ENCODE measurements at regions not wholly inside any gene's neighbourhood (a gene's known extent, or its start where the extent isn't known, plus 50 kb on each side); places are given as distances from the start of the nearest gene placed in this dataset.

DNA sequence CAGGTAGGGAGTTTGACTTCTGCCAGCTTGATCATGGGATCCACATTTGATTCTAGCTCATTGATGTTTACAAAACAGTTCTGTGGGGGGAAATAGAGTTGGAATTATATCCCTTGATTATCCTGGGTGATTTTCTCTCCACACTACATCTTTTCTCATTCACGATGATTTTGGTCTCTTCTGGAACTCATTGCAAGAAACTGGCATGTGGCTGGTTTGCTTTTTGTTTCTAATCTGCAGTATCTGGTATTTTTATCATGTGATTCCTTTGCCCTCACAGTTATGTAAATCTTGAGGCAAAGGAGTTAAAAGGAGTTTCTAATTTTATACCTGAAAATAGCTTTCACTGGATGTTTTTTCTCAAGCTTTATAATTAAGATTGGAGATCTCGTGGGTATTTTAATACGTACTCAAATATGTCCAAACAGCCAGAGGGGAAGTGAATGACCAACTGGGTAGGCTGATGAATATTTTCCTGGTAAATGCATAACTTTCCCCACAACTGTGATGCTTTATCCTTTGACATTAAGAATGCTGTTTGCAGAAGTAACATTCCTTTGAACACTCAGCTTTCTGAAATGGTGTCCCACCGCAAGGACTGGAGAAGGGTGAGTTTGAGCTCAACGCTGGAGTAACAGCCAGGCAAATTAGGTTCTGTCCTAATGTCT, 502.9 kb upstream of the ZEB2 start:
- H3K27ac ChIP-seq (replicated peaks): no peak overlapping the region
- TF ChIP-seq POLR2AphosphoS5 (IDR thresholded peaks at IDR 0.05; ENCODE audit: low read depth) (no peak), GABPA (IDR thresholded peaks at IDR 0.05; ENCODE audit: low read depth) (no peak)
- TF ChIP-seq, protein P1, sequence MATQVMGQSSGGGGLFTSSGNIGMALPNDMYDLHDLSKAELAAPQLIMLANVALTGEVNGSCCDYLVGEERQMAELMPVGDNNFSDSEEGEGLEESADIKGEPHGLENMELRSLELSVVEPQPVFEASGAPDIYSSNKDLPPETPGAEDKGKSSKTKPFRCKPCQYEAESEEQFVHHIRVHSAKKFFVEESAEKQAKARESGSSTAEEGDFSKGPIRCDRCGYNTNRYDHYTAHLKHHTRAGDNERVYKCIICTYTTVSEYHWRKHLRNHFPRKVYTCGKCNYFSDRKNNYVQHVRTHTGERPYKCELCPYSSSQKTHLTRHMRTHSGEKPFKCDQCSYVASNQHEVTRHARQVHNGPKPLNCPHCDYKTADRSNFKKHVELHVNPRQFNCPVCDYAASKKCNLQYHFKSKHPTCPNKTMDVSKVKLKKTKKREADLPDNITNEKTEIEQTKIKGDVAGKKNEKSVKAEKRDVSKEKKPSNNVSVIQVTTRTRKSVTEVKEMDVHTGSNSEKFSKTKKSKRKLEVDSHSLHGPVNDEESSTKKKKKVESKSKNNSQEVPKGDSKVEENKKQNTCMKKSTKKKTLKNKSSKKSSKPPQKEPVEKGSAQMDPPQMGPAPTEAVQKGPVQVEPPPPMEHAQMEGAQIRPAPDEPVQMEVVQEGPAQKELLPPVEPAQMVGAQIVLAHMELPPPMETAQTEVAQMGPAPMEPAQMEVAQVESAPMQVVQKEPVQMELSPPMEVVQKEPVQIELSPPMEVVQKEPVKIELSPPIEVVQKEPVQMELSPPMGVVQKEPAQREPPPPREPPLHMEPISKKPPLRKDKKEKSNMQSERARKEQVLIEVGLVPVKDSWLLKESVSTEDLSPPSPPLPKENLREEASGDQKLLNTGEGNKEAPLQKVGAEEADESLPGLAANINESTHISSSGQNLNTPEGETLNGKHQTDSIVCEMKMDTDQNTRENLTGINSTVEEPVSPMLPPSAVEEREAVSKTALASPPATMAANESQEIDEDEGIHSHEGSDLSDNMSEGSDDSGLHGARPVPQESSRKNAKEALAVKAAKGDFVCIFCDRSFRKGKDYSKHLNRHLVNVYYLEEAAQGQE (IDR thresholded peaks at IDR 0.05; ENCODE audit: insufficient replicate concordance, low read depth): no peak
- no peak for DNase-seq (ENCODE audit: low read depth in 1 of 2, low spot score in 1 of 2)
- H3K4me3 ChIP-seq (replicated peaks; ENCODE audit: insufficient read depth, low read length): no peak overlapping the region
- no peaks in the 10 kb centered on the region for H3K27me3 ChIP-seq (ENCODE audit: insufficient read depth, poor library complexity, severe bottlenecking)

DNA sequence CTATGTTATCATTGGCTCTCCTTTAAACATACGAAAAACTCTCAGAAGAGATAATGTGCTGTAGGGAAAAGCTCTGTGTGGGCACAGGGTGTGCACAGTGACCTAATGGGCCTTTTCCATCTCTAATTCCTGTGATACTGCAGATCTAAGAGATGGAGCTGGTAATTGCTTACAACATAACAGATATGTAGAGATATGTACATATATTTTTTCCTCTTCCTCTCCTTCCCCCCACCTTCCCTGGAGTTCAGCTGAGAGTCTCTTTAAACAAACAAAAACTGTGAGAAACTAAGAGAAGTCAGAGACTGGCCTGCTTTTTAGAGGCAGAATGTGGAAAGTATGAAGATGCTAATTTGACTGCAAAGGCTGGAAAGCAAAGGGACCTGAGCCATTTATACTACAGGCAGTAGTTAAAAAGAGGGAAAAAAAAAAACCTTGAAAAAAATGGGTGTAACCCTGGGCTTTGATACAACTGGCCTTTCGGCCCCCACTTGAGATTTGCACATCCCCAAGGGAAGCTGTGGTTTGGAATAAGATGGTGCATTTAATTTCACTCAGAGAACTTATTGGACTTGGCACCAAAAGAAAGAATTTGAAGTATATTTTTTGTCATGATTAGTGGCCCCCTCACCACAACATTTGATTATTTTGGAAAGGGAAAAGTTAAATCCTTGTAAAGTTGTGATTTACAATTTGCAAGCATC, 502.2 kb upstream of the ZEB2 start:
- TF ChIP-seq SPI1 (IDR thresholded peaks at IDR 0.05; ENCODE audit: borderline replicate concordance, low read depth) (no peak), POLR2AphosphoS5 (IDR thresholded peaks at IDR 0.05; ENCODE audit: low read depth) (no peak), GABPA (IDR thresholded peaks at IDR 0.05; ENCODE audit: low read depth) (no peak)
- TF ChIP-seq, protein P2, sequence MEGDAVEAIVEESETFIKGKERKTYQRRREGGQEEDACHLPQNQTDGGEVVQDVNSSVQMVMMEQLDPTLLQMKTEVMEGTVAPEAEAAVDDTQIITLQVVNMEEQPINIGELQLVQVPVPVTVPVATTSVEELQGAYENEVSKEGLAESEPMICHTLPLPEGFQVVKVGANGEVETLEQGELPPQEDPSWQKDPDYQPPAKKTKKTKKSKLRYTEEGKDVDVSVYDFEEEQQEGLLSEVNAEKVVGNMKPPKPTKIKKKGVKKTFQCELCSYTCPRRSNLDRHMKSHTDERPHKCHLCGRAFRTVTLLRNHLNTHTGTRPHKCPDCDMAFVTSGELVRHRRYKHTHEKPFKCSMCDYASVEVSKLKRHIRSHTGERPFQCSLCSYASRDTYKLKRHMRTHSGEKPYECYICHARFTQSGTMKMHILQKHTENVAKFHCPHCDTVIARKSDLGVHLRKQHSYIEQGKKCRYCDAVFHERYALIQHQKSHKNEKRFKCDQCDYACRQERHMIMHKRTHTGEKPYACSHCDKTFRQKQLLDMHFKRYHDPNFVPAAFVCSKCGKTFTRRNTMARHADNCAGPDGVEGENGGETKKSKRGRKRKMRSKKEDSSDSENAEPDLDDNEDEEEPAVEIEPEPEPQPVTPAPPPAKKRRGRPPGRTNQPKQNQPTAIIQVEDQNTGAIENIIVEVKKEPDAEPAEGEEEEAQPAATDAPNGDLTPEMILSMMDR (IDR thresholded peaks at IDR 0.05; ENCODE audit: insufficient read depth, low read length): no peak
- TF ChIP-seq, protein P1 (IDR thresholded peaks at IDR 0.05; ENCODE audit: insufficient replicate concordance, low read depth): no peak
- DNase-seq (ENCODE audit: low read depth in 1 of 2, low spot score in 1 of 2): no peak
- no peaks in the 10 kb centered on the region for H3K27me3 ChIP-seq (ENCODE audit: insufficient read depth, poor library complexity, severe bottlenecking)
- H3K27ac ChIP-seq (replicated peaks): no peak overlapping the region
- no peak overlapping the region for H3K4me3 ChIP-seq (replicated peaks; ENCODE audit: insufficient read depth, low read length)

DNA sequence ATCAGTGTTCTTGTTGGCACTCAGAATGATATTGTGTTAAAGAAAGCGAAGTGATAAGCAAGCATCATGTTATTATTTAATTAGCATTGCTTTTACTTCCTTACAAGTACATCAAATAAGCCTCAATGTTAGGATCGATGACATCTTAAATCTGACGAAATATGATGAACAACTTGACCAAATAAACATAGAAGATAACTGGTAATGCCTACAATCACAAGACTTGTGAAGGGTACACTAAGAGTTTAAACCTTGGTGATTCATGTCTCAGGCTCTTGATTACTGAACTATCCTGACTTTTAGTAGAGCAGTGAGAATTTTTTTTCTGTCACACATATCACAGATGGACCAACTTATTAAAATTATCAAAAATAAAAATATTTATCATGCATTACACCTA, 500.8 kb upstream of the ZEB2 start:
- Histone ChIP-seq H3K4me3 (replicated peaks; ENCODE audit: insufficient read depth, low read length) (no peak overlapping the region), H3K27me3 (ENCODE audit: insufficient read depth, poor library complexity, severe bottlenecking) (no peaks in the 10 kb centered on the region), H3K27ac (replicated peaks) (no peak overlapping the region)
- TF ChIP-seq, protein P2 (IDR thresholded peaks at IDR 0.05; ENCODE audit: insufficient read depth, low read length): no peak
- TF ChIP-seq POLR2AphosphoS5 (IDR thresholded peaks at IDR 0.05; ENCODE audit: low read depth): no peak
- TF ChIP-seq, protein P1 (IDR thresholded peaks at IDR 0.05; ENCODE audit: insufficient replicate concordance, low read depth): no peak
- TF ChIP-seq GABPA (IDR thresholded peaks at IDR 0.05; ENCODE audit: low read depth): no peak
- TF ChIP-seq SPI1 (IDR thresholded peaks at IDR 0.05; ENCODE audit: borderline replicate concordance, low read depth): no peak
- no peak for DNase-seq (ENCODE audit: low read depth in 1 of 2, low spot score in 1 of 2)

Measured in HL-60 (cell line).